Activated CD4-positive, alpha-beta T cell treated with anti-CD3 and anti-CD28 coated beads for 36 hours (primary cell): ENCODE measurements at regions not wholly inside any gene's neighbourhood (a gene's known extent, or its start where the extent isn't known, plus 50 kb on each side); places are given as distances from the start of the nearest gene placed in this dataset.

Experiments used
- ATAC-seq: fragments of 200-7000 bp; cut with Tn5 transposase; one replicate; pipeline ENCODE4 v1.10.0; 2021; ENCODE audit warnings: mild to moderate bottlenecking, moderate library complexity
- CTCF ChIA-PET: fragments of 350-600 bp; sonication (Branson Sonifier 250); formaldehyde crosslinking; loops from one replicate; lab custom pipeline; 2021; ENCODE audit warnings: antibody characterized with exemption; lab: Charles Lee
- POLR2A ChIA-PET: fragments of 350-600 bp; sonication (Branson Sonifier 250); formaldehyde crosslinking; loops from one replicate; lab custom pipeline; 2021; ENCODE audit warnings: antibody characterized with exemption, inconsistent platforms; lab: Charles Lee
- DNase-seq: peaks from one replicate; pipeline ENCODE4 v3.0.0-alpha.2; 2020
- H3K27ac Mint-ChIP-seq: one replicate; pipeline ENCODE4 v1.8.0; 2021; ENCODE audit warnings: mixed read lengths
- H3K27me3 Mint-ChIP-seq: one replicate; pipeline ENCODE4 v1.8.0; 2021; ENCODE audit warnings: mixed read lengths
- H3K36me3 Mint-ChIP-seq: one replicate; pipeline ENCODE4 v1.8.0; 2021; ENCODE audit warnings: low read depth, mixed read lengths
- H3K4me1 Mint-ChIP-seq: one replicate; pipeline ENCODE4 v1.8.0; 2021; ENCODE audit warnings: mixed read lengths
- H3K4me3 Mint-ChIP-seq: one replicate; pipeline ENCODE4 v1.8.0; 2021; ENCODE audit warnings: mild to moderate bottlenecking, moderate library complexity, mixed read lengths
- H3K9me3 Mint-ChIP-seq: one replicate; pipeline ENCODE4 v1.8.0; 2021; ENCODE audit warnings: low read depth, mixed read lengths
- intact Hi-C, 2 experiments: fragments of 100-400 bp; cut with DNase I in 1 of 2; cut with micrococcal nuclease in 1 of 2; formaldehyde crosslinking; loops; one replicate each; pipeline versions ENCODE4 v1.14.2 to v1.15.1; 2022 to 2024; cut with DNase I, micrococcal nuclease

GRCh38 chr9:90948156-90948555 is 146.5 kb downstream of the SYK start:
- POLR2A ChIA-PET = no interaction called here
- H3K4me3 Mint-ChIP-seq = no peak overlapping the region
- CTCF ChIA-PET = interaction anchor here (1.3 kb wide), 1 partner anchor 47 kb away, joined by 3 read pairs; no protein-coding TSS in a partner anchor

GRCh38 chr9:90950600-90950999 is 149.0 kb downstream of the SYK start:
- Mint-ChIP-seq H3K27me3 (peaks cover 39% of the 10 kb centered on the region), H3K27ac (no peak overlapping the region), H3K4me3 (no peak overlapping the region), H3K4me1 (no peaks in the 10 kb centered on the region), H3K9me3 (no peaks in the 10 kb centered on the region), H3K36me3 (no peaks in the 10 kb centered on the region)
- DNase-seq (no peak), ATAC-seq (no peak)
- intact Hi-C loops = no loop called here
- CTCF ChIA-PET = interaction anchor here (1.7 kb wide), 1 partner anchor 36 kb away, joined by 7 read pairs; no protein-coding TSS in a partner anchor
- POLR2A ChIA-PET = no interaction called here

More at GRCh38 chr9:90948156-90948555, 146.5 kb downstream of the SYK start:
- Mint-ChIP-seq H3K27ac (no peak overlapping the region), H3K9me3 (no peaks in the 10 kb centered on the region), H3K27me3 (peaks cover 37% of the 10 kb centered on the region), H3K36me3 (no peaks in the 10 kb centered on the region), H3K4me1 (peaks cover 3% of the 10 kb centered on the region)
- intact Hi-C loops = no loop called here
- ATAC-seq (no peak), DNase-seq (no peak)

- ChIA-PET CTCF (no interaction called here), POLR2A (no interaction called here)
- DNase-seq (no peak), ATAC-seq (no peak)
- H3K9me3 Mint-ChIP-seq = no peaks in the 10 kb centered on the region
- no peaks in the 10 kb centered on the region for H3K36me3 Mint-ChIP-seq
- H3K4me3 Mint-ChIP-seq = no peak overlapping the region
- H3K27ac Mint-ChIP-seq = no peak overlapping the region
- H3K4me1 Mint-ChIP-seq = no peaks in the 10 kb centered on the region
- peaks cover 38% of the 10 kb centered on the region for H3K27me3 Mint-ChIP-seq
- intact Hi-C loops = no loop called here
Observed at GRCh38 chr9:90953200-90953599, 151.6 kb downstream of the SYK start.

- Mint-ChIP-seq H3K27me3 (peaks cover 35% of the 10 kb centered on the region), H3K27ac (no peak overlapping the region), H3K9me3 (no peaks in the 10 kb centered on the region), H3K36me3 (no peaks in the 10 kb centered on the region), H3K4me3 (no peak overlapping the region), H3K4me1 (no peaks in the 10 kb centered on the region)
- DNase-seq (no peak), ATAC-seq (no peak)
- intact Hi-C loops = no loop called here
- CTCF ChIA-PET = interaction anchor here (0.7 kb wide), 1 partner anchor 537 kb away, joined by 3 read pairs; no protein-coding TSS in a partner anchor
- POLR2A ChIA-PET = no interaction called here
Observed at GRCh38 chr9:90953805-90954204, 152.2 kb downstream of the SYK start.

DNA sequence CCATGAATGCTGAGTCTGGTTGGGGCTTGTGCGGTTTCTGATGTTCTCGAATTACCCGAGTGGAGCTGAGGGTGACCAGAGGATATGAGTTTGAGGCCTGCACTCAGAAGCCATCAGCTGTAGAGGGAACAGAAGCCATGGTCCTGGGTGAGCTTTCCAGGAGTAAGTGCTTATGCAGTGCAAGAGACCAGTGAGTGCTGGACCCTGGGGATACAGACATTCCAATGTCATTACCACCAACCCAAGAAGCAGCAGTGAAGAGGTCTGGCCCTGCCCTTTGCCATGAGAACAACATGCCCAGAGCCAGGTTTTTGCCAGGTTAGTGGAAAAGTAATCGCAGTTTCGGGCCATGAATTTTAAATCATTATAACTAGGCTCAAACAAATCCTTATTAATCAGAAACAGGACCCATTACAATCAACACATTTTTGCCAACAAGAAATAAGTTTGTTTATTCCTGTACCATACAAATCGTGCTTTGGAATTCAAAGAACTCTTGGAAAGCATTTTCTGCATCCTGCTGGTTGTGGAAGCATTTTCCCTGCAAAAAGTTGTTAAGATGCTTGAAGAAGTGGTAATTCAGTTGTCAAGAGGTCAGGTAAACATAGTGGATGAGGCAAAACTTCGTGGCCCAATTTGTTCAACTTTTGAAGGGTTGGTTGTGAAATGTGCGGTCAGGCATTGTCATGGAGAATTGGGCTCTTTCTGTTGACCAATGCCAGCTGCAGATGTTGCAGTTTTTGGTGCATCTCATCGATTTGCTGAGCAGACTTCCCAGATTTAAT is 154.6 kb downstream of the SYK start:
- ChIA-PET POLR2A (no interaction called here), CTCF (interaction anchor here (1.3 to 1.4 kb wide), 2 partner anchors 8 to 41 kb away, joined by 4 to 6 read pairs; no protein-coding TSS in a partner anchor)
- Mint-ChIP-seq H3K27me3 (peaks cover 27% of the 10 kb centered on the region), H3K9me3 (no peaks in the 10 kb centered on the region), H3K27ac (no peak overlapping the region), H3K36me3 (no peaks in the 10 kb centered on the region), H3K4me3 (no peak overlapping the region), H3K4me1 (no peaks in the 10 kb centered on the region)
- intact Hi-C loops = no loop called here
- DNase-seq (no peak), ATAC-seq (no peak)

- Mint-ChIP-seq H3K27me3 (peaks cover 28% of the 10 kb centered on the region), H3K4me3 (no peak overlapping the region), H3K9me3 (no peaks in the 10 kb centered on the region), H3K36me3 (no peaks in the 10 kb centered on the region), H3K27ac (no peak overlapping the region), H3K4me1 (no peaks in the 10 kb centered on the region)
- no peak for DNase-seq
- POLR2A ChIA-PET = no interaction called here
- ATAC-seq = no peak
- intact Hi-C loops = no loop called here
- CTCF ChIA-PET = interaction anchor here (1.1 kb wide), 1 partner anchor 43 kb away, joined by 4 read pairs; no protein-coding TSS in a partner anchor
Observed at GRCh38 chr9:90958328-90958727, 156.7 kb downstream of the SYK start.

DNA sequence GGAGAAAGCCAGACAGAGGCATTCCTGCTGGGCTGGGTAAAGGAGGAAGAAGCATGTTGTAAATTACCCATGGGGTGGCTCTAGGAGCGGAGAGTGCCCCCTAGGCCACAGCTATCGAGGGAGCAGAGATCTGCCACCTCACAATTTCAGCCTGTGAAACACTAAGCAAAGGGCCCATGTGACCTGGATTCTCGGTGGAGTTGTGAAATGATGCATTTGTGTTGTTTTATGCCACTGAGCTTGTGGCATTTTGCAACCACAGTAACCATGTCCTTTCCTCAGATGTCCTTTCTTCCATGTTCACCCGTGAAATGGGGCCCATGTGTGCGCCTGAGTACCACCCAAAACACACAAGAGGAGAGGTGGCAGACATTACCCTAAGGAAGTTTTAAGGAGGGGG is 159.3 kb downstream of the SYK start:
- Mint-ChIP-seq H3K36me3 (no peaks in the 10 kb centered on the region), H3K4me3 (no peak overlapping the region), H3K27ac (no peak overlapping the region), H3K4me1 (peaks cover 19% of the 10 kb centered on the region), H3K27me3 (peaks cover 33% of the 10 kb centered on the region), H3K9me3 (no peaks in the 10 kb centered on the region)
- POLR2A ChIA-PET = no interaction called here
- ATAC-seq (no peak), DNase-seq (no peak)
- intact Hi-C loops = no loop called here
- CTCF ChIA-PET = interaction anchor here (0.6 kb wide), 1 partner anchor 531 kb away, joined by 3 read pairs; no protein-coding TSS in a partner anchor

GRCh38 chr9:90961375-90961774 is 159.8 kb downstream of the SYK start:
- ChIA-PET CTCF (interaction anchor here (0.6 kb wide), 1 partner anchor 530 kb away, joined by 3 read pairs; no protein-coding TSS in a partner anchor), POLR2A (no interaction called here)
- H3K27me3 Mint-ChIP-seq = peaks cover 32% of the 10 kb centered on the region
- no peak for ATAC-seq
- no peak for DNase-seq
- H3K4me3 Mint-ChIP-seq = no peak overlapping the region
- no peaks in the 10 kb centered on the region for H3K36me3 Mint-ChIP-seq
- no peaks in the 10 kb centered on the region for H3K9me3 Mint-ChIP-seq
- intact Hi-C loops = no loop called here
- peaks cover 23% of the 10 kb centered on the region for H3K4me1 Mint-ChIP-seq
- H3K27ac Mint-ChIP-seq = no peak overlapping the region

GRCh38 chr9:90964101-90965020 is 162.7 kb downstream of the SYK start:
- ATAC-seq = peak; percentile 47
- intact Hi-C loops = loop anchor here in 1 of 2 experiments (5.0 kb wide), 1 partner anchor 458 kb away; the partner anchor contains the start of gene NFIL3
- H3K4me3 Mint-ChIP-seq = no peak overlapping the region
- peaks cover 26% of the 10 kb centered on the region for H3K27me3 Mint-ChIP-seq
- peak; percentile 48 for DNase-seq
- H3K36me3 Mint-ChIP-seq = no peaks in the 10 kb centered on the region
- ChIA-PET CTCF (interaction anchor here (0.6 to 1.6 kb wide), 4 partner anchors 9 to 1624 kb away, joined by 3 to 6 read pairs (median 4); no protein-coding TSS in a partner anchor), POLR2A (interaction anchor here (0.6 kb wide), 1 partner anchor 442 kb away, joined by 3 read pairs; no protein-coding TSS in a partner anchor)
- peaks cover 37% of the 10 kb centered on the region for H3K4me1 Mint-ChIP-seq
- no peaks in the 10 kb centered on the region for H3K9me3 Mint-ChIP-seq
- H3K27ac Mint-ChIP-seq = no peak overlapping the region

- ChIA-PET POLR2A (no interaction called here), CTCF (no interaction called here)
- no peak overlapping the region for H3K4me3 Mint-ChIP-seq
- no peak overlapping the region for H3K27ac Mint-ChIP-seq
- no peaks in the 10 kb centered on the region for H3K36me3 Mint-ChIP-seq
- H3K9me3 Mint-ChIP-seq = no peaks in the 10 kb centered on the region
- intact Hi-C loops = loop anchor here in 1 of 2 experiments (1.0 to 5.0 kb wide), 3 partner anchors 106 to 457 kb away; partner anchors contain the start of gene NFIL3
- no peak for DNase-seq
- H3K27me3 Mint-ChIP-seq = peaks cover 24% of the 10 kb centered on the region
- peak; percentile 21 for ATAC-seq
- H3K4me1 Mint-ChIP-seq = peaks cover 37% of the 10 kb centered on the region
Observed at GRCh38 chr9:90965226-90966030, 163.8 kb downstream of the SYK start.
